HCT116 (cell line): ENCODE measurements at regions not wholly inside any gene's neighbourhood (a gene's known extent, or its start where the extent isn't known, plus 50 kb on each side); places are given as distances from the start of the nearest gene placed in this dataset.

Source experiments
- ATAC-seq: fragments of 200-7000 bp; cut with Tn5 transposase; 2 replicates; pipeline ENCODE4 v1.9.1; 2020; ENCODE audit warnings: mild to moderate bottlenecking, moderate library complexity
- BruUV-seq: library from RNA; stranded (reverse); fragments of 400-500 nt; replicated peaks from 2 replicates; lab custom pipeline; 2021; lab: Mats Ljungman, UMichigan
- CTCF ChIA-PET: fragments of 300-600 bp; sonication (Branson Sonifier 250); formaldehyde crosslinking; loops from one replicate; lab custom pipeline; 2021; ENCODE audit warnings: antibody characterized with exemption; lab: Charles Lee
- POLR2A ChIA-PET: fragments of 300-600, 350-600 bp; sonication (Branson Sonifier 250); formaldehyde crosslinking; loops from one replicate; lab custom pipeline; 2021; ENCODE audit warnings: antibody characterized with exemption; lab: Charles Lee
- RAD21 ChIA-PET, 2 experiments: fragments of 300-600 bp; sonication (Branson Sonifier 250); formaldehyde crosslinking; loops; one replicate each; lab custom pipeline; 2023; ENCODE audit warnings: low total read pairs in 2 of 2; ENCODE audit not compliant: uncharacterized antibody in 2 of 2, unreplicated experiment in 2 of 2, low non-redundant PET in 1 of 2; lab: Charles Lee
- DNase-seq: peaks from one replicate; pipeline ENCODE4 v3.0.0-alpha.2; 2010; ENCODE audit warnings: low read depth, low spot score
- H2AFZ ChIP-seq: fragments of 200-600 bp; shearing (Covaris generic), sonication (generic); 2 replicates; pipeline ENCODE4 v1.6.1; 2017; ENCODE audit warnings: low read depth, mixed run types, mixed read lengths, antibody characterized with exemption, low read length; ENCODE audit not compliant: poor library complexity, severe bottlenecking
- H3K27ac ChIP-seq: 2 replicates; pipeline ENCODE4 v1.5.1; 2012; ENCODE audit warnings: low read depth, low read length
- H3K27me3 ChIP-seq: fragments of 200-600 bp; sonication (generic); 2 replicates; pipeline ENCODE4 v1.6.1; 2016; ENCODE audit warnings: mixed run types, low read length, mixed read lengths; ENCODE audit not compliant: insufficient read depth
- H3K36me3 ChIP-seq, 2 experiments: fragments of 200-500 bp in 1 of 2; fragments of 200-600 bp in 1 of 2; sonication (Bioruptor generic) in 1 of 2; sonication (generic) in 1 of 2; 2 replicates each; pipeline versions ENCODE4 v1.5.1 to v1.6.1; 2014 to 2016; ENCODE audit warnings: low read length in 2 of 2, inconsistent platforms in 1 of 2, mixed read lengths in 1 of 2, mixed run types in 1 of 2; ENCODE audit not compliant: insufficient read depth in 2 of 2, control insufficient read depth in 1 of 2
- H3K4me1 ChIP-seq, 2 experiments: fragments of 200-600 bp in 1 of 2; sonication (generic) in 1 of 2; 2 replicates each; pipeline versions ENCODE4 v1.5.1 to v1.6.1; 2012 to 2017; ENCODE audit warnings: low read length in 2 of 2, inconsistent platforms in 1 of 2, mild to moderate bottlenecking in 1 of 2, mixed read lengths in 1 of 2, mixed run types in 1 of 2, moderate library complexity in 1 of 2; ENCODE audit not compliant: insufficient read depth in 2 of 2, control insufficient read depth in 1 of 2
- H3K4me2 ChIP-seq: fragments of 200-600 bp; sonication (generic); 2 replicates; pipeline ENCODE4 v1.6.1; 2017; ENCODE audit warnings: mixed run types, low read length, mixed read lengths
- H3K4me3 ChIP-seq, 2 experiments: fragments of 200-600 bp in 1 of 2; sonication (generic) in 1 of 2; replicated peaks in 1 of 2; 2 replicates each; pipeline ENCODE4 v1.5.1; 2011 to 2016; ENCODE audit warnings: low read length in 2 of 2, control low read depth in 1 of 2, low read depth in 1 of 2, mild to moderate bottlenecking in 1 of 2, mixed read lengths in 1 of 2, mixed run types in 1 of 2
- H3K79me2 ChIP-seq: fragments of 200-600 bp; sonication (generic); 2 replicates; pipeline ENCODE4 v1.6.1; 2017; ENCODE audit warnings: mild to moderate bottlenecking, mixed run types, low read length, moderate library complexity, mixed read lengths; ENCODE audit not compliant: insufficient read depth
- H3K9ac ChIP-seq: fragments of 200-600 bp; sonication (generic); 2 replicates; pipeline ENCODE4 v1.6.1; 2016; ENCODE audit warnings: low read length, mixed read lengths
- H3K9me2 ChIP-seq: fragments of 200-600 bp; sonication (generic), shearing (Covaris generic); 2 replicates; pipeline ENCODE4 v1.6.1; 2017; ENCODE audit warnings: mixed run types, mild to moderate bottlenecking, moderate library complexity; ENCODE audit not compliant: insufficient read depth
- H3K9me3 ChIP-seq, 2 experiments: fragments of 200-500 bp in 1 of 2; fragments of 200-600 bp in 1 of 2; sonication (Bioruptor generic) in 1 of 2; sonication (generic) in 1 of 2; 2 replicates each; pipeline ENCODE4 v1.6.1; 2014 to 2017; ENCODE audit warnings: low read length in 2 of 2, mixed read lengths in 2 of 2, inconsistent platforms in 1 of 2, low read depth in 1 of 2, mild to moderate bottlenecking in 1 of 2, mixed run types in 1 of 2, moderate library complexity in 1 of 2; ENCODE audit not compliant: control insufficient read depth in 1 of 2, insufficient read depth in 1 of 2
- H4K20me1 ChIP-seq: fragments of 200-600 bp; sonication (generic), shearing (Covaris generic); 2 replicates; pipeline ENCODE4 v1.6.1; 2017; ENCODE audit warnings: mixed run types, mild to moderate bottlenecking, moderate library complexity; ENCODE audit not compliant: insufficient read depth
- CBX3 ChIP-seq: IDR thresholded peaks from 2 replicates; pipeline ENCODE4 v1.6.1; 2012; ENCODE audit warnings: low read depth
- CEBPB ChIP-seq: IDR thresholded peaks from 2 replicates; pipeline ENCODE4 v1.6.1; 2012; ENCODE audit warnings: low read depth
- EGR1 ChIP-seq: IDR thresholded peaks from 2 replicates; pipeline ENCODE4 v1.6.1; 2012; ENCODE audit warnings: low read depth
- ELF1 ChIP-seq: IDR thresholded peaks from 2 replicates; pipeline ENCODE4 v1.6.1; 2012; ENCODE audit warnings: low read depth, borderline replicate concordance
- EZH2phosphoT487 ChIP-seq: fragments of 200-600 bp; IDR thresholded peaks from 2 replicates; pipeline ENCODE4 v1.6.1; 2018; ENCODE audit warnings: antibody characterized with exemption, borderline replicate concordance
- FOSL1 ChIP-seq: IDR thresholded peaks from 2 replicates; pipeline ENCODE4 v1.6.1; 2012; ENCODE audit warnings: low read depth
- JUND ChIP-seq: IDR thresholded peaks from 2 replicates; pipeline ENCODE4 v1.6.1; 2012
- POLR2AphosphoS5 ChIP-seq: IDR thresholded peaks from 2 replicates; pipeline ENCODE4 v1.6.1; 2011; ENCODE audit warnings: mild to moderate bottlenecking, low read depth, low read length, moderate library complexity
- RAD21 ChIP-seq: IDR thresholded peaks from 2 replicates; pipeline ENCODE4 v1.6.1; 2012; ENCODE audit warnings: low read depth, mild to moderate bottlenecking
- SP1 ChIP-seq: IDR thresholded peaks from 2 replicates; pipeline ENCODE4 v1.6.1; 2012; ENCODE audit warnings: low read depth
- SRF ChIP-seq: IDR thresholded peaks from 2 replicates; pipeline ENCODE4 v1.6.1; 2012; ENCODE audit warnings: low read depth
- YY1 ChIP-seq: IDR thresholded peaks from 2 replicates; pipeline ENCODE4 v1.6.1; 2011; ENCODE audit warnings: low read length, low read depth, moderate library complexity, mild to moderate bottlenecking; ENCODE audit not compliant: insufficient replicate concordance; ENCODE audit errors: extremely low read depth
- ZFX ChIP-seq: fragments of 450-650 bp; IDR thresholded peaks from 2 replicates; pipeline ENCODE4 v1.6.1; 2017
- intact Hi-C: fragments of 100-400 bp; cut with micrococcal nuclease; formaldehyde crosslinking; loops from 2 replicates; pipeline ENCODE4 v1.10.0; 2022
- TF ChIP-seq, protein P1 (sequence below), 3 experiments: fragments of 200-600 bp in 1 of 3; sonication (generic) in 1 of 3; IDR thresholded peaks in 2 of 3; conservative IDR thresholded peaks in 1 of 3; 2 replicates each; pipeline ENCODE4 v1.5.1; 2012 to 2017; ENCODE audit warnings: low read depth in 2 of 3, low read length in 2 of 3, antibody characterized with exemption in 1 of 3, borderline replicate concordance in 1 of 3, control low read depth in 1 of 3, mild to moderate bottlenecking in 1 of 3, mixed read lengths in 1 of 3, mixed run types in 1 of 3, moderate library complexity in 1 of 3; ENCODE audit not compliant: insufficient read depth in 1 of 3
- TF ChIP-seq, protein P2 (sequence below): IDR thresholded peaks from 2 replicates; pipeline ENCODE4 v1.6.1; 2011; ENCODE audit warnings: mild to moderate bottlenecking, low read length, moderate library complexity; ENCODE audit not compliant: insufficient replicate concordance; ENCODE audit errors: extremely low read depth
- TF ChIP-seq, protein P3 (sequence below): IDR thresholded peaks from 2 replicates; pipeline ENCODE4 v1.6.1; 2012

DNA sequence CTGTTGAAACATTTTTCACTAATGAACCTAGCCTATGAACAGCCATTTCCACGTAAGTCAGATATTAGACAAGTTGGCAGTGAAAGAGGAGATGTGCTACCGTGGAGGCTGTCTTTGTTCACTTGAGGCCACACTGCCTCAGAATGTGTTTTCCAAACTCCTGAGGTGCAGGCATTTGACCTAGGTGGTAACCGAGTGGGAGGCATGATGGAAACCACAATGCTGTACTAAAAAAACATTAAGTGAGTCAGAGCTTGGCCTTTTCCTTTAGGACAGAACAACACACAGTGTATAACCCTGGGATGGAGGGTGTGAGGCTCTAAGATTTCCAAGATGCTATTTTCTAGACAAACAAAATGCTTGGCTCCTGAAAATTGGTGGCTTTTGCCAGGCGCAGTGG lies 406.3 kb downstream of the SOX2 start:
- no peak overlapping the region for H3K9ac ChIP-seq
- ChIA-PET POLR2A (no interaction called here), RAD21 (no interaction called here), CTCF (no interaction called here)
- no peaks in the 10 kb centered on the region for H3K9me3 ChIP-seq
- no peak for TF ChIP-seq SRF
- TF ChIP-seq ZFX = no peak
- TF ChIP-seq POLR2AphosphoS5 = no peak
- no peak for TF ChIP-seq JUND
- no peak for TF ChIP-seq ELF1
- TF ChIP-seq YY1 = no peak
- no peak for TF ChIP-seq CEBPB
- TF ChIP-seq EZH2phosphoT487 = no peak
- TF ChIP-seq, protein P1, sequence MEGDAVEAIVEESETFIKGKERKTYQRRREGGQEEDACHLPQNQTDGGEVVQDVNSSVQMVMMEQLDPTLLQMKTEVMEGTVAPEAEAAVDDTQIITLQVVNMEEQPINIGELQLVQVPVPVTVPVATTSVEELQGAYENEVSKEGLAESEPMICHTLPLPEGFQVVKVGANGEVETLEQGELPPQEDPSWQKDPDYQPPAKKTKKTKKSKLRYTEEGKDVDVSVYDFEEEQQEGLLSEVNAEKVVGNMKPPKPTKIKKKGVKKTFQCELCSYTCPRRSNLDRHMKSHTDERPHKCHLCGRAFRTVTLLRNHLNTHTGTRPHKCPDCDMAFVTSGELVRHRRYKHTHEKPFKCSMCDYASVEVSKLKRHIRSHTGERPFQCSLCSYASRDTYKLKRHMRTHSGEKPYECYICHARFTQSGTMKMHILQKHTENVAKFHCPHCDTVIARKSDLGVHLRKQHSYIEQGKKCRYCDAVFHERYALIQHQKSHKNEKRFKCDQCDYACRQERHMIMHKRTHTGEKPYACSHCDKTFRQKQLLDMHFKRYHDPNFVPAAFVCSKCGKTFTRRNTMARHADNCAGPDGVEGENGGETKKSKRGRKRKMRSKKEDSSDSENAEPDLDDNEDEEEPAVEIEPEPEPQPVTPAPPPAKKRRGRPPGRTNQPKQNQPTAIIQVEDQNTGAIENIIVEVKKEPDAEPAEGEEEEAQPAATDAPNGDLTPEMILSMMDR (IDR thresholded peaks at IDR 0.05 in 2 of 3, conservative IDR thresholded peaks at IDR 0.05 in 1 of 3; ENCODE audit: borderline replicate concordance in 1 of 3, insufficient read depth in 1 of 3, low read depth in 2 of 3, low read length in 2 of 3) = no peak
- TF ChIP-seq SP1 = no peak
- TF ChIP-seq, protein P2, sequence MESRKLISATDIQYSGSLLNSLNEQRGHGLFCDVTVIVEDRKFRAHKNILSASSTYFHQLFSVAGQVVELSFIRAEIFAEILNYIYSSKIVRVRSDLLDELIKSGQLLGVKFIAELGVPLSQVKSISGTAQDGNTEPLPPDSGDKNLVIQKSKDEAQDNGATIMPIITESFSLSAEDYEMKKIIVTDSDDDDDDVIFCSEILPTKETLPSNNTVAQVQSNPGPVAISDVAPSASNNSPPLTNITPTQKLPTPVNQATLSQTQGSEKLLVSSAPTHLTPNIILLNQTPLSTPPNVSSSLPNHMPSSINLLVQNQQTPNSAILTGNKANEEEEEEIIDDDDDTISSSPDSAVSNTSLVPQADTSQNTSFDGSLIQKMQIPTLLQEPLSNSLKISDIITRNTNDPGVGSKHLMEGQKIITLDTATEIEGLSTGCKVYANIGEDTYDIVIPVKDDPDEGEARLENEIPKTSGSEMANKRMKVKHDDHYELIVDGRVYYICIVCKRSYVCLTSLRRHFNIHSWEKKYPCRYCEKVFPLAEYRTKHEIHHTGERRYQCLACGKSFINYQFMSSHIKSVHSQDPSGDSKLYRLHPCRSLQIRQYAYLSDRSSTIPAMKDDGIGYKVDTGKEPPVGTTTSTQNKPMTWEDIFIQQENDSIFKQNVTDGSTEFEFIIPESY = no peak
- no peak for TF ChIP-seq EGR1
- TF ChIP-seq FOSL1 = no peak
- TF ChIP-seq CBX3 = no peak
- TF ChIP-seq RAD21 = no peak
- TF ChIP-seq, protein P3, sequence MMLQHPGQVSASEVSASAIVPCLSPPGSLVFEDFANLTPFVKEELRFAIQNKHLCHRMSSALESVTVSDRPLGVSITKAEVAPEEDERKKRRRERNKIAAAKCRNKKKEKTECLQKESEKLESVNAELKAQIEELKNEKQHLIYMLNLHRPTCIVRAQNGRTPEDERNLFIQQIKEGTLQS = no peak
- intact Hi-C loops = no loop called here
- no peaks in the 10 kb centered on the region for H3K27me3 ChIP-seq
- no peaks in the 10 kb centered on the region for H3K9me2 ChIP-seq
- H3K4me2 ChIP-seq = no peak overlapping the region
- no peak overlapping the region for H2AFZ ChIP-seq
- BruUV-seq = no TSS peak
- no peak overlapping the region for H3K4me3 ChIP-seq
- DNase-seq (no peak), ATAC-seq (peak; percentile 49; the same call in 1 of the 2 replicates)
- H4K20me1 ChIP-seq = no peaks in the 10 kb centered on the region
- no peaks in the 10 kb centered on the region for H3K79me2 ChIP-seq
- no peak overlapping the region for H3K27ac ChIP-seq
- H3K36me3 ChIP-seq = no peaks in the 10 kb centered on the region
- peaks cover 0 to 4% of the 10 kb centered on the region in 2 experiments; a peak in 1 of 4 replicates for H3K4me1 ChIP-seq
